ENCODE measurements at regions not wholly inside any gene's neighbourhood (a gene's known extent, or its start where the extent isn't known, plus 50 kb on each side); places are given as distances from the start of the nearest gene placed in this dataset.

DNA sequence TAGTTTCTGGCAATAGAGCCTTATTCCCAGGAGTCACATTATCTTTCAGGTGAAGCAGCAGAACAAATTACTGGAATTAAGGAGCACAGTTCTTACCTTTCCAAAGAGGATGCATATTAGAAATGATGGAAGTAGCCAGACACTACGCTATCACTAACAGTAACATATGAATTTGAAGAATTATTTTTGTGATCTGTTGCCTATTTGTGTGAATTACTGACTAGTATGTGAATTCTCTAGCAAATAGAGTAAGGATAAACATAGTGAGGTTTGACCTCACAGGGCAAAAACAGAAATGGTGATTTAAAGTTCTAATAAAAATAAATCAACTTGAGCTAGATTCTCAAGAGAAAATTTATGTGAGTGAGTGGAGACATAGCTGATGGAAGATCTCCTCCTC lies 1299.3 kb downstream of the XPNPEP1 start:
- Histone ChIP-seq H3K27ac (ENCODE audit: low read depth, low read length) (no peak overlapping the region), H3K4me3 (ENCODE audit: low read depth, low read length) (no peak overlapping the region), H3K27me3 (ENCODE audit: control insufficient read depth, insufficient read depth, low read length) (no peaks in the 10 kb centered on the region), H3K9me3 (ENCODE audit: control insufficient read depth, insufficient read depth, low read length) (no peaks in the 10 kb centered on the region)
- DNase-seq (ENCODE audit: low read depth, low spot score): no peak
- TF ChIP-seq, protein P1, sequence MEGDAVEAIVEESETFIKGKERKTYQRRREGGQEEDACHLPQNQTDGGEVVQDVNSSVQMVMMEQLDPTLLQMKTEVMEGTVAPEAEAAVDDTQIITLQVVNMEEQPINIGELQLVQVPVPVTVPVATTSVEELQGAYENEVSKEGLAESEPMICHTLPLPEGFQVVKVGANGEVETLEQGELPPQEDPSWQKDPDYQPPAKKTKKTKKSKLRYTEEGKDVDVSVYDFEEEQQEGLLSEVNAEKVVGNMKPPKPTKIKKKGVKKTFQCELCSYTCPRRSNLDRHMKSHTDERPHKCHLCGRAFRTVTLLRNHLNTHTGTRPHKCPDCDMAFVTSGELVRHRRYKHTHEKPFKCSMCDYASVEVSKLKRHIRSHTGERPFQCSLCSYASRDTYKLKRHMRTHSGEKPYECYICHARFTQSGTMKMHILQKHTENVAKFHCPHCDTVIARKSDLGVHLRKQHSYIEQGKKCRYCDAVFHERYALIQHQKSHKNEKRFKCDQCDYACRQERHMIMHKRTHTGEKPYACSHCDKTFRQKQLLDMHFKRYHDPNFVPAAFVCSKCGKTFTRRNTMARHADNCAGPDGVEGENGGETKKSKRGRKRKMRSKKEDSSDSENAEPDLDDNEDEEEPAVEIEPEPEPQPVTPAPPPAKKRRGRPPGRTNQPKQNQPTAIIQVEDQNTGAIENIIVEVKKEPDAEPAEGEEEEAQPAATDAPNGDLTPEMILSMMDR (IDR thresholded peaks at IDR 0.05; ENCODE audit: low read depth, low read length): no peak
- ChIA-PET CTCF (no interaction called here), POLR2A (no interaction called here)

DNA sequence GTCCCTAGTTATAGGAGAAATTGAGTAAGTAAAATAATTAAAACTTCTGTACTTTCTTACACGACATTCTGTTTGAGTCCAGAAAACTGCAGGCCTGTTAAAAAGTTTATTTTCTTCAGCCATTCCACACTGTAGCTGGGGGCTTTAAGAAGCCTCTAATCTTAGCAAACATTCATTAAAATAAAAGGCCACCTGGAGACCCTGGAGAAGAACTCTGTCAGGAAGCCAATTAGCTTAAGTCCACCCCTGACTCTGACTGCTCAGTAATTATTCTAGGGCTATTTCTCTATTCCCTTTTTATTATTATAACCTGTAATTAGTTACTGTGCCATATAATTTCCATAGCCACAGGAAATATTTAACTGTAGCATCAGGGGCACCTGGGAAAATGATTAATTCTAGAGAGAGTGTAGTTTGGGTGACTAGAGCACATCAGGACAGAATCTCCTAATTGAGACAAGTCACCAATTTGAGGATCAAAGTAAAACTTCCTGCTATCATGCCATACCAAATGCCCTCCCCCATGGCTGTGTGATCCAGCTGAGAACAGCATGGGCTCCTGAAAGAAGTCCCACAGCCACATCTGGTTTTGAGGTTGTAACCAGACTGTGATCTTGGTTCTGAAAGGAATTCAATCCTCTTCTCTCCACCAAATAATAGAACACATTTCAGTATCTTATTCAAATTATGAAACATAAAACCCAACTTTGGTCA lies 1302.3 kb downstream of the XPNPEP1 start:
- TF ChIP-seq, protein P1 (IDR thresholded peaks at IDR 0.05; ENCODE audit: low read depth, low read length): no peak
- ChIA-PET POLR2A (no interaction called here), CTCF (interaction anchor here (0.5 kb wide), 1 partner anchor 9 kb away, joined by 4 read pairs; no protein-coding TSS in a partner anchor)
- Histone ChIP-seq H3K27ac (ENCODE audit: low read depth, low read length) (no peak overlapping the region), H3K4me3 (ENCODE audit: low read depth, low read length) (no peak overlapping the region), H3K9me3 (ENCODE audit: control insufficient read depth, insufficient read depth, low read length) (no peaks in the 10 kb centered on the region), H3K27me3 (ENCODE audit: control insufficient read depth, insufficient read depth, low read length) (no peaks in the 10 kb centered on the region)
- no peak for DNase-seq (ENCODE audit: low read depth, low spot score)

DNA sequence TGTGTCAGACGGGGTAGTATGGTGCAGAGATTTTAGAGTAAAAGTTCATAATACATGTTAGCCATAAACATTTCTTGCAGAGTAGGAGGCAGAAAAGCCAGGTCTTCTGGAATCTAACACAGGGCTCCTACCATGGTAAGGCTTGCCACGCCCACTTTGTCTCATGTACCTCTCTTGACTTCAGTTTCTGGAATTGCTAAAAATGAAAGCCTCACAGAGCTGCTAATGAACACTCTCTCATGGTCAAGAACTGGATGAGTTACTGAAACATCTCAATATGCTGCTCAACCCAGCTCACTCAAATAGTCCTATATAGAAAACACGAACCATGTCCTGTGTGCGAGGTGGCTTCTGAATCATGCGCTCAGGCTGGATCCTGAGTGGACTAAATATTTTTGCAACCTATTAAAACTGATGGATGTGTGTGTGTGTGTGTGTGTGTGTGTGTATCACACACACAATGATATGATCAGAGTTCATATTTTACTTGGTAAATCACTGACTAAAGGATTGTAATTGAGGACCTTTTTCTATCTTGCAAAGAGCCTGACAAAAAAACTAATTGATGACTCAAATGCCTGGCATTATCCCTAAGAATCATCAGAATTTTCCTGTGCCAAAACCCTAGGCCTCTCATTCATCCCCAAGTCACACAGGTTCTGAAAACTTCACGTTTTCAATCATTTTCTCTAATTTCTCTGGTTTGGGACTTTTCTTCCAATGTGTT lies 1306.6 kb downstream of the XPNPEP1 start:
- ChIA-PET CTCF (no interaction called here), POLR2A (no interaction called here)
- TF ChIP-seq, protein P1 (IDR thresholded peaks at IDR 0.05; ENCODE audit: low read depth, low read length): no peak
- DNase-seq (ENCODE audit: low read depth, low spot score): no peak
- Histone ChIP-seq H3K27ac (ENCODE audit: low read depth, low read length) (no peak overlapping the region), H3K4me3 (ENCODE audit: low read depth, low read length) (no peak overlapping the region), H3K9me3 (ENCODE audit: control insufficient read depth, insufficient read depth, low read length) (no peaks in the 10 kb centered on the region), H3K27me3 (ENCODE audit: control insufficient read depth, insufficient read depth, low read length) (no peaks in the 10 kb centered on the region)

DNA sequence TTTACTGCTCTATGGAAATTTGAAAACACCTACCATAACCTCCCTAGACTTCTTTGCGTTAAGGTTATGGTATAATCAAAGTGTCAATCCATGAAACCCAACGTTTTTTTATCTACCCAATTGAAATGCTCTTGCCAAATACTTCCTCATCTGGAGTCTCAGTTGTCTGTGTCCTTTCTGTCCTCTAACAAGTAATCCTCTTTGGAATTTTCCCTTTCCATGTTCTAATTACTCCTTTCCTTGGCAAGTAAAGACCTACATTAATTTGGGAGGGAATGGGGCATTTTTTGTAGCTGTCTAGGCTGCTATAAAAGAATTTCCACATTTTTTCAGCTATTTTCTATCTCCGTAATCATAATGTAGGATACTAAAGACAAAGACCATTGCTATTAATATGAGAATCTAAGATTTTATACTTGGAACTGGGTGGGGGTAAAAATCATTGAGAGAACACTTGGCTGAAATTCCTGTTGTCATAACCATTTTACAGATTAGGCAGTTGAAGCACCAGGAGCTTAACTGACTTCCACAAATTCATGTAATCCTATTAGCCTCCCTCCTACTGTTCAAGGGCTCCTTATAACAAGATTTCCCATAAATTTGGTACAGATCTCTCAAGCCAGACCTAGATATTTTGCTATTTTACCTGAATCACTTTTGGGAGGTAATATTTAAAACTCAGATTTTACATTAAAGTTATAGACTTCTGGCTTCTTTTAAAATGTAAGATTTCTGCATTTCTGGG lies 1307.6 kb downstream of the XPNPEP1 start:
- ChIA-PET POLR2A (no interaction called here), CTCF (no interaction called here)
- Histone ChIP-seq H3K27me3 (ENCODE audit: control insufficient read depth, insufficient read depth, low read length) (no peaks in the 10 kb centered on the region), H3K9me3 (ENCODE audit: control insufficient read depth, insufficient read depth, low read length) (no peaks in the 10 kb centered on the region), H3K4me3 (ENCODE audit: low read depth, low read length) (no peak overlapping the region), H3K27ac (ENCODE audit: low read depth, low read length) (no peak overlapping the region)
- DNase-seq (ENCODE audit: low read depth, low spot score): no peak
- TF ChIP-seq, protein P1 (IDR thresholded peaks at IDR 0.05; ENCODE audit: low read depth, low read length): no peak
